ENCODE measurements at regions not wholly inside any gene's neighbourhood (a gene's known extent, or its start where the extent isn't known, plus 50 kb on each side); places are given as distances from the start of the nearest gene placed in this dataset.

DNA sequence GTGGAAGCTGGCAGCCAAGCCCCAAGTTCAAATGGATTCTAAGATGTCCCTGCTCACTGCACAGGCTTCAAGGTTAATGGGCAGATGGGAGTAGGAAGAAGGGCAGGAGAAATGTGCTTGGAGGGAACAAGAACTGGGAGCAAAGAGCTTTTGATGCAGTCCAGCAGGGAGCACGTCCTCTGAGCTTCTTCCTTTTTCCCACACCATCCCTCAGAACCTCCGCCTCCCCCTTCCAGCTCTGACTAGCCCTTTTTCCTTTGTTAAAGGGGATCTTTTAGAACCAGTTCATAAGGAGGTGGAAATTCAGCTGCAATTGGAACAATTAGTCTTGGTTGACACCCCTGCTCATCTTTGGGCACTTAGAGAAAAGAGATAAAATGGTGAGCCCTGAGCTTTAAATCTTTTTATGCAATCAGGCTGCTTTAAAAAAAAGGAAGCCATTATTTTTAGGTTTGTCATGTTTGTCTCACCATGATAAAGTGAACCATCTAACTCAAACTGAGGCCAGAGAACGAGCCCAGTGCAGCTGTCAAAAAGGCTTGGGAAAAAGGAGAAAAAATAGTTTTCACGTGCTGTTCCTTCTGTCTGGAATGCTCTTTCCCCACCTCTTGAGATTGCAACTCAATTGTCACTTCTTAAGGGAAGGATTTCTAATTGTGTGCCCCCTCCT lies 135.8 kb upstream of the IL1RAPL2 start:
- no peaks in the 10 kb centered on the region for H3K9me3 Mint-ChIP-seq
- no peaks in the 10 kb centered on the region for H3K36me3 Mint-ChIP-seq (ENCODE audit: insufficient read depth in 2 of 2)
- no peak overlapping the region for H3K4me3 Mint-ChIP-seq
- H3K27ac Mint-ChIP-seq = no peak overlapping the region
- ATAC-seq (replicated peaks in 1 of 2) (no peak), DNase-seq (no peak)
- no peaks in the 10 kb centered on the region for H3K4me1 Mint-ChIP-seq (ENCODE audit: low read depth)
- H3K27me3 Mint-ChIP-seq (ENCODE audit: low read depth) = peaks cover 61% of the 10 kb centered on the region

GRCh38 chrX:104428231-104428630 lies 137.8 kb upstream of the IL1RAPL2 start:
- Mint-ChIP-seq H3K27ac (no peak overlapping the region), H3K4me3 (no peak overlapping the region), H3K9me3 (no peaks in the 10 kb centered on the region), H3K27me3 (ENCODE audit: low read depth) (peaks cover 47% of the 10 kb centered on the region), H3K4me1 (ENCODE audit: low read depth) (no peaks in the 10 kb centered on the region), H3K36me3 (ENCODE audit: insufficient read depth in 2 of 2) (no peaks in the 10 kb centered on the region)
- DNase-seq = no peak
- ATAC-seq (replicated peaks in 1 of 2) = no peak

- Mint-ChIP-seq H3K9me3 (no peaks in the 10 kb centered on the region), H3K4me3 (no peak overlapping the region), H3K4me1 (ENCODE audit: low read depth) (no peaks in the 10 kb centered on the region), H3K36me3 (ENCODE audit: insufficient read depth in 2 of 2) (no peaks in the 10 kb centered on the region), H3K27ac (no peak overlapping the region), H3K27me3 (ENCODE audit: low read depth) (peaks cover 44% of the 10 kb centered on the region)
- no peak for ATAC-seq (replicated peaks in 1 of 2)
- DNase-seq = no peak
These were observed 138.3 kb upstream of the IL1RAPL2 start for GRCh38 chrX:104427693-104428092.

DNA sequence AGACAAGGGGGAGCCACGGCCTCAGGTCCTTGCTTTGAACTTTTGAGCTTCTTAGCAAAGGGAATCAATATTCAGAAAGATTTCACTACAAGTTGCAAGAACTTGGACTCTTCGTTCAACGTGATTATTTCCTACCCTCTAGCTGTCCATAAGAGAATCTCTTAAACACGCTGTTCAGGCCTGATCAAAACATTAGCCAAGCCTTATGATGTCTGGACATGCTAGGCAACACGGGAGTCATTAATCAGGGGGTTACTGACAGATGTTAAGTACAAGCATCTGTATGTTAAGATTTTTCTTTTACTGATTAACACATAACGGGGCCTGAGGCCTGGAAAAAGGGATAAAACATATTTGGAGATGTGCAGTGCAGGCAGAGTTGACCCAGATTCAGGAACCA lies 138.9 kb upstream of the IL1RAPL2 start:
- Mint-ChIP-seq H3K27ac (no peak overlapping the region), H3K4me1 (ENCODE audit: low read depth) (no peaks in the 10 kb centered on the region), H3K27me3 (ENCODE audit: low read depth) (peaks cover 39% of the 10 kb centered on the region), H3K36me3 (ENCODE audit: insufficient read depth in 2 of 2) (no peaks in the 10 kb centered on the region), H3K4me3 (no peak overlapping the region), H3K9me3 (no peaks in the 10 kb centered on the region)
- ATAC-seq (replicated peaks in 1 of 2) = no peak
- DNase-seq = no peak

DNA sequence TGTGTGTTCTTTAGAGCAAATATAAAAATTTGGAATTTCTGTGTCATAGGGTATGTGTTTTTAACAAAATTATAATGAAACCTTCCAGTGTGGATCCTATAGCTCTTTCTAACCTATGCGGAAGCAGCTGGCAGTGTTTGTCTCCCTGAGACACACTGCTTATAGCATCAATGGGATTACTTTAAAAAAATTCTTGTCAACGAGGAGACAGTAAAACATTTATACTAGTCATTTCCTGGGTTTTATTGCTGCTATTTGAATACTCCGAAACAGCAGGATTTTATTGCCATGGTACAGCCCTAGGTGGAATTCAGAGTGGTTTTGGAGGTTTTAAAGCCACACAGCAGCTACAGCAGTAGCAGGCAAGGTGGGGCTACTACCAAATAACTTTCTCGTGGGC lies 145.1 kb upstream of the IL1RAPL2 start:
- ATAC-seq (replicated peaks in 1 of 2) (no peak), DNase-seq (no peak)
- Mint-ChIP-seq H3K27ac (no peak overlapping the region), H3K27me3 (ENCODE audit: low read depth) (peaks cover 18% of the 10 kb centered on the region), H3K4me1 (ENCODE audit: low read depth) (no peaks in the 10 kb centered on the region), H3K36me3 (ENCODE audit: insufficient read depth in 2 of 2) (peaks cover under 1 to 1% of the 10 kb centered on the region in 2 donors), H3K9me3 (peaks cover under 1 to 5% of the 10 kb centered on the region in 2 donors), H3K4me3 (no peak overlapping the region)

GRCh38 chrX:104419926-104420325 lies 146.1 kb upstream of the IL1RAPL2 start:
- Mint-ChIP-seq H3K9me3 (peaks cover 3 to 10% of the 10 kb centered on the region in 2 donors), H3K4me3 (no peak overlapping the region), H3K27ac (no peak overlapping the region), H3K27me3 (ENCODE audit: low read depth) (peaks cover 9% of the 10 kb centered on the region), H3K36me3 (ENCODE audit: insufficient read depth in 2 of 2) (peaks cover 1 to 2% of the 10 kb centered on the region in 2 donors), H3K4me1 (ENCODE audit: low read depth) (no peaks in the 10 kb centered on the region)
- DNase-seq (no peak), ATAC-seq (replicated peaks in 1 of 2) (no peak)

DNA sequence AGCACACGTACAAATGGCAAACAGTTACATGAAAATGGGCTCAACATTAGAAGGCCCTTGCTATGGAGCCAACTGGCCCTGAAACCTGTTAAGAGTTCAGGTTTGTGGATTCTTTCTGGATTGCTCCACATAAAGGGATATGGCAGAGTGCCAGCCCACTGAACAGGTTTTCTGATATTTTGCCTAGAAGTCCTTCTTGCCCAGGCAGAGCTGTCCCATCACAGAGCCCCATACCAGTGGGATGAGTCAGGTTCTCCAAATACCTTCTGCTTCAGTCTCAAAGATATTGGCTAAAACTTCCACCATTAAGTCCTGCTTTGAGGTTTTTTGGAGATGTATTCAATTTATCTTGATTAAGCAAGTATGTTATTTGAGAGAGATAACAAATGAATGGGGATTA lies 146.8 kb upstream of the IL1RAPL2 start:
- peaks cover 11% of the 10 kb centered on the region for H3K27me3 Mint-ChIP-seq (ENCODE audit: low read depth)
- ATAC-seq (replicated peaks in 1 of 2) = no peak

GRCh38 chrX:104411800-104412199 lies 154.2 kb upstream of the IL1RAPL2 start:
- DNase-seq (no peak), ATAC-seq (replicated peaks in 1 of 2) (no peak)
- no peak overlapping the region for H3K27ac Mint-ChIP-seq
- peaks cover 32% of the 10 kb centered on the region for H3K27me3 Mint-ChIP-seq (ENCODE audit: low read depth)
- H3K4me1 Mint-ChIP-seq (ENCODE audit: low read depth) = no peaks in the 10 kb centered on the region
- H3K36me3 Mint-ChIP-seq (ENCODE audit: insufficient read depth in 2 of 2) = peaks cover 1 to 2% of the 10 kb centered on the region in 2 donors
- H3K4me3 Mint-ChIP-seq = no peak overlapping the region
- peaks cover 3 to 11% of the 10 kb centered on the region in 2 donors for H3K9me3 Mint-ChIP-seq

More for the DNA sequence above, 146.8 kb upstream of the IL1RAPL2 start:
- peaks cover 3 to 10% of the 10 kb centered on the region in 2 donors for H3K9me3 Mint-ChIP-seq
- H3K4me3 Mint-ChIP-seq = no peak overlapping the region
- H3K4me1 Mint-ChIP-seq (ENCODE audit: low read depth) = no peaks in the 10 kb centered on the region
- H3K36me3 Mint-ChIP-seq (ENCODE audit: insufficient read depth in 2 of 2) = peaks cover 1 to 2% of the 10 kb centered on the region in 2 donors
- no peak overlapping the region for H3K27ac Mint-ChIP-seq
- DNase-seq = no peak

GRCh38 chrX:104400387-104400786 lies 145.7 kb upstream of the ESX1 start:
- no peak overlapping the region for H3K27ac Mint-ChIP-seq
- H3K36me3 Mint-ChIP-seq (ENCODE audit: insufficient read depth in 2 of 2) = no peaks in the 10 kb centered on the region
- no peaks in the 10 kb centered on the region for H3K4me1 Mint-ChIP-seq (ENCODE audit: low read depth)
- no peak overlapping the region for H3K4me3 Mint-ChIP-seq
- DNase-seq (no peak), ATAC-seq (replicated peaks in 1 of 2) (no peak)
- H3K27me3 Mint-ChIP-seq (ENCODE audit: low read depth) = no peaks in the 10 kb centered on the region
- H3K9me3 Mint-ChIP-seq = no peaks in the 10 kb centered on the region

GRCh38 chrX:104392350-104392749 lies 137.6 kb upstream of the ESX1 start:
- H3K27ac Mint-ChIP-seq = no peak overlapping the region
- H3K4me1 Mint-ChIP-seq (ENCODE audit: low read depth) = no peaks in the 10 kb centered on the region
- ATAC-seq (replicated peaks in 1 of 2) = no peak
- H3K4me3 Mint-ChIP-seq = no peak overlapping the region
- H3K27me3 Mint-ChIP-seq (ENCODE audit: low read depth) = peaks cover 14% of the 10 kb centered on the region
- H3K36me3 Mint-ChIP-seq (ENCODE audit: insufficient read depth in 2 of 2) = no peaks in the 10 kb centered on the region
- H3K9me3 Mint-ChIP-seq = no peaks in the 10 kb centered on the region
- no peak for DNase-seq

- H3K27me3 Mint-ChIP-seq (ENCODE audit: low read depth) = peaks cover 14% of the 10 kb centered on the region
- no peaks in the 10 kb centered on the region for H3K36me3 Mint-ChIP-seq (ENCODE audit: insufficient read depth in 2 of 2)
- H3K4me1 Mint-ChIP-seq (ENCODE audit: low read depth) = no peaks in the 10 kb centered on the region
- H3K9me3 Mint-ChIP-seq = no peaks in the 10 kb centered on the region
- ATAC-seq (replicated peaks in 1 of 2) = no peak
- H3K4me3 Mint-ChIP-seq = no peak overlapping the region
- DNase-seq = no peak
- no peak overlapping the region for H3K27ac Mint-ChIP-seq
These were observed 137.2 kb upstream of the ESX1 start for GRCh38 chrX:104391906-104392305.

DNA sequence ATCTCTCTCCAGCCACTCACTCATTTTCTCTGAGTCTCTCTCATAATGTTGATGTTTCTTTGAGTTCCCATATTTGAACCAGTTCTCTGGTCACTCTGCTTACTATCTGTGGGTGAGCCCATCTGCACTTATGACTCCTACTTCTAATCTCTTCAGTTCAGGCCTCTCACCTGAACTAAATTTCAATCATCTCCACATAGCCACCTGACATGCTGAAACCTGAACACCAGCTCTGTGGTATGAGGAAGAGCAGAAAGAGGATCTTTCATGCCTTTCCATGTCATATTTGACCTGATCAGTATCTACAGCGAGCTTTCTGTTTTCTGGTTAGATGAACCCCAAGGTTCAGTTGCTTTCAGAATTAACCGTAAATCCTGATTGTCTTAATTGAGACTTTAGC lies 122.2 kb upstream of the ESX1 start:
- Mint-ChIP-seq H3K27ac (no peak overlapping the region), H3K4me3 (no peak overlapping the region)

DNA sequence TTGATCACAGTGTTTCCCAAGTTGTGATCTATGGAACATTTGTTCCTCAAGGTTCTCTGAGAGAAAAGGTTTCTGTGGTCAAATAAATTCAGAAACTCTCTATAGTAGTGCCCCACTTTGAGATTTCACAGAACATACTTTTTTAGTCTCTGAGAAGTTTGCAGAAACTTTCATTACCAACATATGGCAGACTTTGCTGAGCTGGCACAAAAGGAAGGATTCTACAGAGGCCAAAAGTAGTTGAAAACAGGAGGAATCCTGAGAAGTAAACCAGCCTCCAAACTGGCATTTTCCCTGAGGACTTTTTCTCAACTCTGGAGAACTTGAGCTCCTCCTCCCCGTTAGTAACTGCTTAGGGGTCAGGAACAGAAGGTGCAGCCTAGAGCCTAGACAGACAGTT lies 117.8 kb upstream of the ESX1 start:
- H3K4me3 Mint-ChIP-seq = no peak overlapping the region
- ATAC-seq (replicated peaks in 1 of 2) (no peak), DNase-seq (no peak)
- H3K4me1 Mint-ChIP-seq (ENCODE audit: low read depth) = no peaks in the 10 kb centered on the region
- H3K27me3 Mint-ChIP-seq (ENCODE audit: low read depth) = peaks cover 20% of the 10 kb centered on the region
- H3K9me3 Mint-ChIP-seq = no peaks in the 10 kb centered on the region
- H3K27ac Mint-ChIP-seq = no peak overlapping the region
- no peaks in the 10 kb centered on the region for H3K36me3 Mint-ChIP-seq (ENCODE audit: insufficient read depth in 2 of 2)

More for the DNA sequence above, 122.2 kb upstream of the ESX1 start:
- H3K9me3 Mint-ChIP-seq = no peaks in the 10 kb centered on the region
- H3K36me3 Mint-ChIP-seq (ENCODE audit: insufficient read depth in 2 of 2) = no peaks in the 10 kb centered on the region
- ATAC-seq (replicated peaks in 1 of 2) (no peak), DNase-seq (no peak)
- H3K27me3 Mint-ChIP-seq (ENCODE audit: low read depth) = peaks cover 30% of the 10 kb centered on the region
- no peaks in the 10 kb centered on the region for H3K4me1 Mint-ChIP-seq (ENCODE audit: low read depth)

GRCh38 chrX:104370089-104370488 lies 115.4 kb upstream of the ESX1 start:
- ATAC-seq (replicated peaks in 1 of 2) (no peak), DNase-seq (no peak)
- H3K9me3 Mint-ChIP-seq = no peaks in the 10 kb centered on the region
- peaks cover 29% of the 10 kb centered on the region for H3K27me3 Mint-ChIP-seq (ENCODE audit: low read depth)
- no peak overlapping the region for H3K27ac Mint-ChIP-seq
- no peaks in the 10 kb centered on the region for H3K4me1 Mint-ChIP-seq (ENCODE audit: low read depth)
- H3K4me3 Mint-ChIP-seq = no peak overlapping the region
- no peaks in the 10 kb centered on the region for H3K36me3 Mint-ChIP-seq (ENCODE audit: insufficient read depth in 2 of 2)

All from activated T-cell treated with anti-CD3 and anti-CD28 coated beads, Interleukin-2, amount 50 U/mL, for 72 hours (primary cell).